IMR-90 (cell line): ENCODE measurements at regions not wholly inside any gene's neighbourhood (a gene's known extent, or its start where the extent isn't known, plus 50 kb on each side); places are given as distances from the start of the nearest gene placed in this dataset.

Experiments
- ATAC-seq: fragments of 200-7000 bp; cut with Tn5 transposase; 2 replicates; pipeline ENCODE4 v1.9.1; 2020; ENCODE audit warnings: low read depth, mild to moderate bottlenecking, moderate library complexity
- BruUV-seq: library from RNA; stranded (reverse); fragments of 400-500 nt; replicated peaks from 2 replicates; lab custom pipeline; 2021; lab: Mats Ljungman, UMichigan
- CTCF ChIA-PET: fragments of 300-600 bp; formaldehyde crosslinking; extraction: SDS; loops from one replicate; lab custom pipeline; 2021; ENCODE audit warnings: antibody characterized with exemption; lab: Yijun Ruan, JAX
- POLR2A ChIA-PET: fragments of 300-600 bp; sonication (Branson Sonifier 250); formaldehyde crosslinking; loops from one replicate; lab custom pipeline; 2022; ENCODE audit warnings: antibody characterized with exemption; ENCODE audit not compliant: unreplicated experiment; lab: Charles Lee
- DNase-seq: peaks from one replicate; pipeline ENCODE4 v3.0.0; 2013
- H2AFZ ChIP-seq: replicated peaks from 2 replicates; pipeline ENCODE3; 2013; ENCODE audit warnings: low read length, mild to moderate bottlenecking; ENCODE audit not compliant: poor library complexity
- H2AK5ac ChIP-seq: 2 replicates; pipeline ENCODE4 v1.6.1; 2013; ENCODE audit warnings: low read depth, low read length, inconsistent platforms
- H2AK9ac ChIP-seq: replicated peaks from 2 replicates; pipeline ENCODE3; 2013; ENCODE audit warnings: mild to moderate bottlenecking, low read depth, low read length, moderate library complexity; ENCODE audit not compliant: poor library complexity
- H2BK120ac ChIP-seq: 2 replicates; pipeline ENCODE4 v1.6.1; 2013; ENCODE audit warnings: low read depth, low read length, inconsistent platforms
- H2BK15ac ChIP-seq: 3 replicates; pipeline ENCODE4 v1.6.1; 2013; ENCODE audit warnings: low read depth, low read length, inconsistent platforms
- H2BK20ac ChIP-seq: 2 replicates; pipeline ENCODE4 v1.6.1; 2013; ENCODE audit warnings: low read depth, mild to moderate bottlenecking, inconsistent platforms, low read length, moderate library complexity
- H2BK5ac ChIP-seq: 2 replicates; pipeline ENCODE4 v1.6.1; 2013; ENCODE audit warnings: mild to moderate bottlenecking, low read depth, low read length, inconsistent platforms; ENCODE audit not compliant: poor library complexity, severe bottlenecking
- H3K14ac ChIP-seq: replicated peaks from 2 replicates; pipeline ENCODE4 v1.6.1; 2013; ENCODE audit warnings: low read depth, low read length, inconsistent platforms
- H3K18ac ChIP-seq: 2 replicates; pipeline ENCODE4 v1.6.1; 2013; ENCODE audit warnings: low read depth, low read length, control low read depth
- H3K23ac ChIP-seq: 2 replicates; pipeline ENCODE4 v1.6.1; 2013; ENCODE audit warnings: low read depth, low read length, inconsistent platforms
- H3K27ac ChIP-seq: 2 replicates; pipeline ENCODE4 v1.5.1; 2013; ENCODE audit warnings: mild to moderate bottlenecking, control low read depth, low read length; ENCODE audit not compliant: insufficient read depth
- H3K27me3 ChIP-seq: 2 replicates; pipeline ENCODE4 v1.6.1; 2013; ENCODE audit warnings: low read length; ENCODE audit not compliant: control insufficient read depth, insufficient read depth
- H3K36me3 ChIP-seq: 2 replicates; pipeline ENCODE4 v1.6.1; 2013; ENCODE audit warnings: low read length, mixed read lengths; ENCODE audit not compliant: control insufficient read depth, insufficient read depth
- H3K4ac ChIP-seq: 2 replicates; pipeline ENCODE4 v1.6.1; 2013; ENCODE audit warnings: low read depth, low read length, inconsistent platforms
- H3K4me1 ChIP-seq: 2 replicates; pipeline ENCODE4 v1.6.1; 2013; ENCODE audit warnings: low read length, mixed read lengths; ENCODE audit not compliant: control insufficient read depth, insufficient read depth
- H3K4me2 ChIP-seq: 2 replicates; pipeline ENCODE4 v1.6.1; 2013; ENCODE audit warnings: low read depth, mild to moderate bottlenecking, control low read depth, low read length, moderate library complexity
- H3K4me3 ChIP-seq: 2 replicates; pipeline ENCODE4 v1.5.1; 2013; ENCODE audit warnings: low read depth, mild to moderate bottlenecking, control low read depth, low read length, moderate library complexity; ENCODE audit not compliant: insufficient read depth
- H3K56ac ChIP-seq: 2 replicates; pipeline ENCODE4 v1.6.1; 2013; ENCODE audit warnings: low read length, inconsistent platforms; ENCODE audit not compliant: insufficient read depth; ENCODE audit errors: extremely low read depth
- H3K79me1 ChIP-seq, 2 experiments: 2 replicates each; pipeline ENCODE4 v1.6.1; 2013; ENCODE audit warnings: low read length in 2 of 2, inconsistent platforms in 1 of 2, low read depth in 1 of 2
- H3K9ac ChIP-seq: 2 replicates; pipeline ENCODE4 v1.6.1; 2013; ENCODE audit warnings: low read depth, low read length, control low read depth
- H3K9me1 ChIP-seq: 2 replicates; pipeline ENCODE4 v1.6.1; 2013; ENCODE audit warnings: low read length, inconsistent platforms; ENCODE audit not compliant: insufficient read depth
- H3K9me3 ChIP-seq: 2 replicates; pipeline ENCODE4 v1.6.1; 2013; ENCODE audit warnings: low read length; ENCODE audit not compliant: control insufficient read depth, insufficient read depth
- H4K20me1 ChIP-seq: 2 replicates; pipeline ENCODE4 v1.6.1; 2013; ENCODE audit warnings: low read length, inconsistent platforms; ENCODE audit not compliant: insufficient read depth
- H4K5ac ChIP-seq: 2 replicates; pipeline ENCODE4 v1.6.1; 2013; ENCODE audit warnings: mild to moderate bottlenecking, low read depth, low read length, control low read depth
- H4K8ac ChIP-seq, 2 experiments: 2 replicates each; pipeline ENCODE4 v1.6.1; 2013; ENCODE audit warnings: low read depth in 2 of 2, low read length in 2 of 2, control low read depth in 1 of 2, inconsistent platforms in 1 of 2
- H4K91ac ChIP-seq: 2 replicates; pipeline ENCODE4 v1.6.1; 2013; ENCODE audit warnings: low read depth, low read length, inconsistent platforms; ENCODE audit not compliant: insufficient read depth
- BHLHE40 ChIP-seq: fragments of 150-350 bp; IDR thresholded peaks from 2 replicates; pipeline ENCODE4 v1.6.1; 2016; ENCODE audit warnings: mild to moderate bottlenecking, low read depth, low read length
- CEBPB ChIP-seq: IDR thresholded peaks from 2 replicates; pipeline ENCODE4 v1.6.1; 2012; ENCODE audit warnings: low read depth, low read length, improper control_type of control experiment
- CHD1 ChIP-seq: IDR thresholded peaks from 2 replicates; pipeline ENCODE4 v1.6.1; 2012; ENCODE audit warnings: low read depth, low read length, improper control_type of control experiment
- FOS ChIP-seq: fragments of 150-350 bp; IDR thresholded peaks from 2 replicates; pipeline ENCODE4 v1.6.1; 2016; ENCODE audit warnings: low read depth, low read length
- MAFK ChIP-seq: IDR thresholded peaks from 2 replicates; pipeline ENCODE4 v1.6.1; 2012; ENCODE audit warnings: low read depth, low read length, improper control_type of control experiment
- MAZ ChIP-seq: IDR thresholded peaks from 2 replicates; pipeline ENCODE4 v1.6.1; 2012; ENCODE audit warnings: low read depth, mild to moderate bottlenecking, low read length, improper control_type of control experiment, moderate library complexity, borderline replicate concordance
- MXI1 ChIP-seq: IDR thresholded peaks from 2 replicates; pipeline ENCODE4 v1.6.1; 2012; ENCODE audit warnings: low read depth, mild to moderate bottlenecking, low read length, moderate library complexity, borderline replicate concordance
- NFE2L2 ChIP-seq: fragments of 150-350 bp; IDR thresholded peaks from 2 replicates; pipeline ENCODE4 v1.6.1; 2016; ENCODE audit warnings: low read depth, mild to moderate bottlenecking, low read length
- POLR2A ChIP-seq: IDR thresholded peaks from 2 replicates; pipeline ENCODE4 v1.6.1; 2012; ENCODE audit warnings: mild to moderate bottlenecking, low read depth, low read length
- RAD21 ChIP-seq: IDR thresholded peaks from 2 replicates; pipeline ENCODE4 v1.6.1; 2012; ENCODE audit warnings: low read length, improper control_type of control experiment
- RCOR1 ChIP-seq: IDR thresholded peaks from 2 replicates; pipeline ENCODE4 v1.6.1; 2012; ENCODE audit warnings: mild to moderate bottlenecking, low read length, improper control_type of control experiment; ENCODE audit not compliant: insufficient replicate concordance
- RFX5 ChIP-seq: IDR thresholded peaks from 2 replicates; pipeline ENCODE4 v1.8.0; 2012; ENCODE audit warnings: low read depth, mild to moderate bottlenecking, low read length, moderate library complexity
- SMC3 ChIP-seq: fragments of 150-350 bp; IDR thresholded peaks from 2 replicates; pipeline ENCODE4 v1.6.1; 2016; ENCODE audit warnings: low read depth, mild to moderate bottlenecking, antibody characterized with exemption, low read length, moderate library complexity
- WGBS, 2 experiments: methylation state at CpG; one replicate each; pipeline versions ENCODE4 v1.1.5 to v1.1.7; 2013; ENCODE audit warnings: missing lambda C conversion rate in 2 of 2; ENCODE audit not compliant: insufficient read length in 1 of 2; ENCODE audit errors: extremely low coverage in 2 of 2; 5-methylcytosine and 5-hydroxymethylcytosine counted together
- dilution Hi-C: fragments of 300-500 bp; cut with HindIII; formaldehyde crosslinking; loops from one replicate; pipeline ENCODE4 v1.14.3; 2018; ENCODE audit warnings: low sequenced_read_pairs; ENCODE audit not compliant: unreplicated experiment
- in situ Hi-C: fragments of 300-500 bp; cut with MboI; formaldehyde crosslinking; loops from 3 replicates; pipeline ENCODE4 v1.14.3; 2019; ENCODE audit warnings: low sequenced_read_pairs, inconsistent platforms, mixed read lengths
- intact Hi-C: fragments of 100-400 bp; cut with micrococcal nuclease; formaldehyde crosslinking; loops from 2 replicates; pipeline ENCODE4 v1.10.0; 2022
- TF ChIP-seq, protein P1 (sequence below): fragments of 150-350 bp; IDR thresholded peaks from 2 replicates; pipeline ENCODE4 v1.6.1; 2017; ENCODE audit warnings: mild to moderate bottlenecking, antibody characterized with exemption, low read length, low read depth
- TF ChIP-seq, protein P2 (sequence below): fragments of 150-350 bp; IDR thresholded peaks from 2 replicates; pipeline ENCODE4 v1.6.1; 2016; ENCODE audit warnings: low read depth, mild to moderate bottlenecking, low read length, moderate library complexity, borderline replicate concordance
- TF ChIP-seq, protein P3 (sequence below): conservative IDR thresholded peaks from 2 replicates; pipeline ENCODE4 v1.5.1; 2012; ENCODE audit warnings: mild to moderate bottlenecking, low read depth, low read length, improper control_type of control experiment

DNA sequence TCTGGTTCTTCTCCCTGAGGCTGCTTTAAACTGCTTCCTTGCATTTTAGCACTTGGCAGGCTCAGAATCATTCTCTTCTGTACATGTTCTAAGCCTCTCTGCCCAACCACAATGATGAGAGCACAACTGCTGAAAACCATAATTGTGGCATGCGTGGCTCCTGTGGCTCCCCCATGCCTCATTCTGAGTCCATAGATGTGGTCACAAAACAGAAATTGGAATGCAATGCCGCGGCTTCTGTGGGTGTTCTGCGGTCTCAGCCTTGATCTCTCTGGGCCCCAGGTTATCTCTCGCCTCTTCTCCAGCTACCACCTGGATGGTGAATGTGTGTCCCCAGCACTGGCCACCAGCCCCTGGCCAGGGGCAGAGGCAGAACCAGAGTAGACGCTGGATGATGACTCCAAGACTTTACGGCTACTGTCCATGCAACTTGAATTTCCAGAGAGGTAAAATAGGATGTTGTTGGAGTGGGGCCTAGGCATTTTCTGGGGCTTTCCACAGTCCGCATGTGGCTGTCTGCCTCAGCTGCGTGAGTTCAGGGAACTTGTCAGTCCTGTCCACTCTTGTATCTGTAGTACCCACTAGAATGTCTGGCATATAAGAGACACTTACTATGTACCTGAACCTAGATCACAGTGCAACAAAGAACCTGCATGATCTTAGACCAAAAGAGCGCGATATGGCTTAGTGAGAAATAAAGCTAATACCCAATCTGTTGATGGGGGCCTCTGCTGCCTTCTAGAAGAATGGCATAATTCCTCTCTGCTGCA, 52.4 kb upstream of the ADRB1 start:
- no peak for TF ChIP-seq RAD21
- TF ChIP-seq, protein P1, sequence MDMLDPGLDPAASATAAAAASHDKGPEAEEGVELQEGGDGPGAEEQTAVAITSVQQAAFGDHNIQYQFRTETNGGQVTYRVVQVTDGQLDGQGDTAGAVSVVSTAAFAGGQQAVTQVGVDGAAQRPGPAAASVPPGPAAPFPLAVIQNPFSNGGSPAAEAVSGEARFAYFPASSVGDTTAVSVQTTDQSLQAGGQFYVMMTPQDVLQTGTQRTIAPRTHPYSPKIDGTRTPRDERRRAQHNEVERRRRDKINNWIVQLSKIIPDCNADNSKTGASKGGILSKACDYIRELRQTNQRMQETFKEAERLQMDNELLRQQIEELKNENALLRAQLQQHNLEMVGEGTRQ = no peak
- no peak for TF ChIP-seq FOS
- no peak for TF ChIP-seq NFE2L2
- no peak for TF ChIP-seq MXI1
- TF ChIP-seq RCOR1 = no peak
- TF ChIP-seq, protein P2, sequence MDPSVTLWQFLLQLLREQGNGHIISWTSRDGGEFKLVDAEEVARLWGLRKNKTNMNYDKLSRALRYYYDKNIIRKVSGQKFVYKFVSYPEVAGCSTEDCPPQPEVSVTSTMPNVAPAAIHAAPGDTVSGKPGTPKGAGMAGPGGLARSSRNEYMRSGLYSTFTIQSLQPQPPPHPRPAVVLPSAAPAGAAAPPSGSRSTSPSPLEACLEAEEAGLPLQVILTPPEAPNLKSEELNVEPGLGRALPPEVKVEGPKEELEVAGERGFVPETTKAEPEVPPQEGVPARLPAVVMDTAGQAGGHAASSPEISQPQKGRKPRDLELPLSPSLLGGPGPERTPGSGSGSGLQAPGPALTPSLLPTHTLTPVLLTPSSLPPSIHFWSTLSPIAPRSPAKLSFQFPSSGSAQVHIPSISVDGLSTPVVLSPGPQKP = no peak
- no peak for TF ChIP-seq CHD1
- TF ChIP-seq MAZ = no peak
- TF ChIP-seq SMC3 = no peak
- no peak for TF ChIP-seq RFX5
- TF ChIP-seq, protein P3, sequence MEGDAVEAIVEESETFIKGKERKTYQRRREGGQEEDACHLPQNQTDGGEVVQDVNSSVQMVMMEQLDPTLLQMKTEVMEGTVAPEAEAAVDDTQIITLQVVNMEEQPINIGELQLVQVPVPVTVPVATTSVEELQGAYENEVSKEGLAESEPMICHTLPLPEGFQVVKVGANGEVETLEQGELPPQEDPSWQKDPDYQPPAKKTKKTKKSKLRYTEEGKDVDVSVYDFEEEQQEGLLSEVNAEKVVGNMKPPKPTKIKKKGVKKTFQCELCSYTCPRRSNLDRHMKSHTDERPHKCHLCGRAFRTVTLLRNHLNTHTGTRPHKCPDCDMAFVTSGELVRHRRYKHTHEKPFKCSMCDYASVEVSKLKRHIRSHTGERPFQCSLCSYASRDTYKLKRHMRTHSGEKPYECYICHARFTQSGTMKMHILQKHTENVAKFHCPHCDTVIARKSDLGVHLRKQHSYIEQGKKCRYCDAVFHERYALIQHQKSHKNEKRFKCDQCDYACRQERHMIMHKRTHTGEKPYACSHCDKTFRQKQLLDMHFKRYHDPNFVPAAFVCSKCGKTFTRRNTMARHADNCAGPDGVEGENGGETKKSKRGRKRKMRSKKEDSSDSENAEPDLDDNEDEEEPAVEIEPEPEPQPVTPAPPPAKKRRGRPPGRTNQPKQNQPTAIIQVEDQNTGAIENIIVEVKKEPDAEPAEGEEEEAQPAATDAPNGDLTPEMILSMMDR = no peak
- no peak for TF ChIP-seq MAFK
- no peak for TF ChIP-seq CEBPB
- TF ChIP-seq BHLHE40 = no peak
- TF ChIP-seq POLR2A = no peak
- peaks cover 11% of the 10 kb centered on the region for H3K27me3 ChIP-seq
- POLR2A ChIA-PET = no interaction called here

More for the DNA sequence above, 52.4 kb upstream of the ADRB1 start:
- Histone ChIP-seq H2BK5ac (no peak overlapping the region), H3K4me2 (no peak overlapping the region), H3K9me3 (no peaks in the 10 kb centered on the region), H2BK20ac (no peak overlapping the region), H4K20me1 (no peaks in the 10 kb centered on the region), H2BK120ac (no peak overlapping the region), H2AFZ (no peak overlapping the region), H3K18ac (no peak overlapping the region), H3K9ac (no peak overlapping the region), H3K36me3 (no peaks in the 10 kb centered on the region), H4K5ac (no peak overlapping the region), H3K9me1 (no peaks in the 10 kb centered on the region), H2AK9ac (no peak overlapping the region), H3K4me1 (no peaks in the 10 kb centered on the region), H3K56ac (no peak overlapping the region), H2BK15ac (no peak overlapping the region), H3K4me3 (no peak overlapping the region), H3K27ac (no peak overlapping the region), H3K79me1 (no peaks in the 10 kb centered on the region), H3K23ac (no peak overlapping the region), H3K4ac (no peak overlapping the region), H4K91ac (no peak overlapping the region), H2AK5ac (no peak overlapping the region), H4K8ac (no peak overlapping the region), H3K14ac (no peak overlapping the region)
- intact Hi-C loops (no loop called here), in situ Hi-C loops (no loop called here), dilution Hi-C loops (no loop called here)
- BruUV-seq = no TSS peak
- CTCF ChIA-PET = interaction anchor here (0.7 kb wide), 1 partner anchor 11 kb away, joined by 3 read pairs; no protein-coding TSS in a partner anchor
- ATAC-seq = no peak
- no peak for DNase-seq
- 67% methylated on average over 1 of the region's 11 CpGs; no CpG with 5 or more reads in 1 of the 2 experiments for WGBS, 2 experiments
